ENCODE measurements at regions not wholly inside any gene's neighbourhood (a gene's known extent, or its start where the extent isn't known, plus 50 kb on each side); places are given as distances from the start of the nearest gene placed in this dataset.
A peak's percentile ranks its signal among the peaks of the same experiment; 100 is the strongest.

DNA sequence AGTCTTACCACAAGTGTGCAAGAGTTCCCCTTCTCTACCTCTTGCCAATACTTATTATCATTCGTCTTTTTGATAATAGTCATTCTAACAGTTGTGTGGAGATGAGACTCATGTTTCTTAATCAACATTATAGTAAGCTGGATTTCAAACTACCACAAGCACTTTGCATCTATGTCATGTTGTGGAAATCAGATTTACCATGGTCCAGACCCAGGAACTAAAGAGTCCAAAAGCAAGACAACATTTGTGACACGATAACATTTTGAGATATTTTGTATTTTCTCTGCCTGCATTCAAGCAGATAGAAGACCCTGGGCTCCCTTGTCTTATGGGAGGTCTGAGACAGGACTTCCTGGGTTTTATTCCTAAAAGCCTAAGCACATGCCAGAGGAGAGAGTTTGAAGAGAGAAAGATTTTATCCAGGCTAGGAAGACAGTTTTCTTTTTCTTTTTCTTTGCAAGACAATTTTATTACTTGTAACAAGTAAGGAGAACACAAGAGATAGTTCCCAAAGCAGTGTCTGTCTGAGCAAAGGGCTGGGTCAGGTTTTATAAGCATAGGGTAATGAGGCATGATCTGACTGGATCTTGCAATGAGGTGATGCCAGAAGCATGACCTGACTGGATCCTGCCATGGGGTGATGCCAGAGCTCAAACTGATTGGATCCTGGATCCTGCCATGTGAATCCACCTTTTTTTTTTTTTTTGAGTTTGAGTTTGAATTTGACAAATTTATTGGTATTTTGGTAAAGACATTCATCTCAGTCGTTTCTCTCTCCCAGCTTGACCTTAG, 180.5 kb upstream of the HMGA2 start (continued):
- TF ChIP-seq, protein P1, sequence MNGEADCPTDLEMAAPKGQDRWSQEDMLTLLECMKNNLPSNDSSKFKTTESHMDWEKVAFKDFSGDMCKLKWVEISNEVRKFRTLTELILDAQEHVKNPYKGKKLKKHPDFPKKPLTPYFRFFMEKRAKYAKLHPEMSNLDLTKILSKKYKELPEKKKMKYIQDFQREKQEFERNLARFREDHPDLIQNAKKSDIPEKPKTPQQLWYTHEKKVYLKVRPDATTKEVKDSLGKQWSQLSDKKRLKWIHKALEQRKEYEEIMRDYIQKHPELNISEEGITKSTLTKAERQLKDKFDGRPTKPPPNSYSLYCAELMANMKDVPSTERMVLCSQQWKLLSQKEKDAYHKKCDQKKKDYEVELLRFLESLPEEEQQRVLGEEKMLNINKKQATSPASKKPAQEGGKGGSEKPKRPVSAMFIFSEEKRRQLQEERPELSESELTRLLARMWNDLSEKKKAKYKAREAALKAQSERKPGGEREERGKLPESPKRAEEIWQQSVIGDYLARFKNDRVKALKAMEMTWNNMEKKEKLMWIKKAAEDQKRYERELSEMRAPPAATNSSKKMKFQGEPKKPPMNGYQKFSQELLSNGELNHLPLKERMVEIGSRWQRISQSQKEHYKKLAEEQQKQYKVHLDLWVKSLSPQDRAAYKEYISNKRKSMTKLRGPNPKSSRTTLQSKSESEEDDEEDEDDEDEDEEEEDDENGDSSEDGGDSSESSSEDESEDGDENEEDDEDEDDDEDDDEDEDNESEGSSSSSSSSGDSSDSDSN (IDR thresholded peaks at IDR 0.05; ENCODE audit: borderline replicate concordance in 1 of 2, low read depth in 2 of 2, low read length in 2 of 2): no peak
- no peak for TF ChIP-seq SIN3A (IDR thresholded peaks at IDR 0.05; ENCODE audit: borderline replicate concordance in 2 of 2, control insufficient read depth in 1 of 2, low read depth in 2 of 2, low read length in 2 of 2)
- TF ChIP-seq ZNF584 (CRISPR knock-in tag; IDR thresholded peaks at IDR 0.05; ENCODE audit: low read depth): no peak
- TF ChIP-seq ETV5 (CRISPR knock-in tag; IDR thresholded peaks at IDR 0.05; ENCODE audit: low read depth): no peak
- no peak for TF ChIP-seq ZNF311 (CRISPR knock-in tag; IDR thresholded peaks at IDR 0.05)
- TF ChIP-seq ZSCAN32 (CRISPR knock-in tag; IDR thresholded peaks at IDR 0.05): peak; percentile 60; the same call in 1 of the 2 replicates
- TF ChIP-seq BACH1 (tag; IDR thresholded peaks at IDR 0.05): no peak
- no peak for TF ChIP-seq SNRNP70 (optimal IDR thresholded peaks at IDR 0.05; ENCODE audit: low read depth, low read length)
- TF ChIP-seq, protein P2, sequence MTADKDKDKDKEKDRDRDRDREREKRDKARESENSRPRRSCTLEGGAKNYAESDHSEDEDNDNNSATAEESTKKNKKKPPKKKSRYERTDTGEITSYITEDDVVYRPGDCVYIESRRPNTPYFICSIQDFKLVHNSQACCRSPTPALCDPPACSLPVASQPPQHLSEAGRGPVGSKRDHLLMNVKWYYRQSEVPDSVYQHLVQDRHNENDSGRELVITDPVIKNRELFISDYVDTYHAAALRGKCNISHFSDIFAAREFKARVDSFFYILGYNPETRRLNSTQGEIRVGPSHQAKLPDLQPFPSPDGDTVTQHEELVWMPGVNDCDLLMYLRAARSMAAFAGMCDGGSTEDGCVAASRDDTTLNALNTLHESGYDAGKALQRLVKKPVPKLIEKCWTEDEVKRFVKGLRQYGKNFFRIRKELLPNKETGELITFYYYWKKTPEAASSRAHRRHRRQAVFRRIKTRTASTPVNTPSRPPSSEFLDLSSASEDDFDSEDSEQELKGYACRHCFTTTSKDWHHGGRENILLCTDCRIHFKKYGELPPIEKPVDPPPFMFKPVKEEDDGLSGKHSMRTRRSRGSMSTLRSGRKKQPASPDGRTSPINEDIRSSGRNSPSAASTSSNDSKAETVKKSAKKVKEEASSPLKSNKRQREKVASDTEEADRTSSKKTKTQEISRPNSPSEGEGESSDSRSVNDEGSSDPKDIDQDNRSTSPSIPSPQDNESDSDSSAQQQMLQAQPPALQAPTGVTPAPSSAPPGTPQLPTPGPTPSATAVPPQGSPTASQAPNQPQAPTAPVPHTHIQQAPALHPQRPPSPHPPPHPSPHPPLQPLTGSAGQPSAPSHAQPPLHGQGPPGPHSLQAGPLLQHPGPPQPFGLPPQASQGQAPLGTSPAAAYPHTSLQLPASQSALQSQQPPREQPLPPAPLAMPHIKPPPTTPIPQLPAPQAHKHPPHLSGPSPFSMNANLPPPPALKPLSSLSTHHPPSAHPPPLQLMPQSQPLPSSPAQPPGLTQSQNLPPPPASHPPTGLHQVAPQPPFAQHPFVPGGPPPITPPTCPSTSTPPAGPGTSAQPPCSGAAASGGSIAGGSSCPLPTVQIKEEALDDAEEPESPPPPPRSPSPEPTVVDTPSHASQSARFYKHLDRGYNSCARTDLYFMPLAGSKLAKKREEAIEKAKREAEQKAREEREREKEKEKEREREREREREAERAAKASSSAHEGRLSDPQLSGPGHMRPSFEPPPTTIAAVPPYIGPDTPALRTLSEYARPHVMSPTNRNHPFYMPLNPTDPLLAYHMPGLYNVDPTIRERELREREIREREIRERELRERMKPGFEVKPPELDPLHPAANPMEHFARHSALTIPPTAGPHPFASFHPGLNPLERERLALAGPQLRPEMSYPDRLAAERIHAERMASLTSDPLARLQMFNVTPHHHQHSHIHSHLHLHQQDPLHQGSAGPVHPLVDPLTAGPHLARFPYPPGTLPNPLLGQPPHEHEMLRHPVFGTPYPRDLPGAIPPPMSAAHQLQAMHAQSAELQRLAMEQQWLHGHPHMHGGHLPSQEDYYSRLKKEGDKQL (CRISPR knock-in tag; IDR thresholded peaks at IDR 0.05; ENCODE audit: borderline replicate concordance): no peak
- TF ChIP-seq ILF3 (IDR thresholded peaks at IDR 0.05; ENCODE audit: borderline replicate concordance): no peak
- TF ChIP-seq CHD1 (IDR thresholded peaks at IDR 0.05; ENCODE audit: low read length): no peak
- TF ChIP-seq, protein P3, sequence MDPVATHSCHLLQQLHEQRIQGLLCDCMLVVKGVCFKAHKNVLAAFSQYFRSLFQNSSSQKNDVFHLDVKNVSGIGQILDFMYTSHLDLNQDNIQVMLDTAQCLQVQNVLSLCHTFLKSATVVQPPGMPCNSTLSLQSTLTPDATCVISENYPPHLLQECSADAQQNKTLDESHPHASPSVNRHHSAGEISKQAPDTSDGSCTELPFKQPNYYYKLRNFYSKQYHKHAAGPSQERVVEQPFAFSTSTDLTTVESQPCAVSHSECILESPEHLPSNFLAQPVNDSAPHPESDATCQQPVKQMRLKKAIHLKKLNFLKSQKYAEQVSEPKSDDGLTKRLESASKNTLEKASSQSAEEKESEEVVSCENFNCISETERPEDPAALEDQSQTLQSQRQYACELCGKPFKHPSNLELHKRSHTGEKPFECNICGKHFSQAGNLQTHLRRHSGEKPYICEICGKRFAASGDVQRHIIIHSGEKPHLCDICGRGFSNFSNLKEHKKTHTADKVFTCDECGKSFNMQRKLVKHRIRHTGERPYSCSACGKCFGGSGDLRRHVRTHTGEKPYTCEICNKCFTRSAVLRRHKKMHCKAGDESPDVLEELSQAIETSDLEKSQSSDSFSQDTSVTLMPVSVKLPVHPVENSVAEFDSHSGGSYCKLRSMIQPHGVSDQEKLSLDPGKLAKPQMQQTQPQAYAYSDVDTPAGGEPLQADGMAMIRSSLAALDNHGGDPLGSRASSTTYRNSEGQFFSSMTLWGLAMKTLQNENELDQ (CRISPR knock-in tag; IDR thresholded peaks at IDR 0.05; ENCODE audit: borderline replicate concordance): no peak
